ENCODE measurements at regions not wholly inside any gene's neighbourhood (a gene's known extent, or its start where the extent isn't known, plus 50 kb on each side); places are given as distances from the start of the nearest gene placed in this dataset.

GRCh38 chr2:6755456-6755855 is 110.3 kb downstream of the CMPK2 start:
- no peak for TF ChIP-seq POLR2AphosphoS5 (IDR thresholded peaks at IDR 0.05; ENCODE audit: low read depth, low read length)
- TF ChIP-seq RCOR1 (IDR thresholded peaks at IDR 0.05; ENCODE audit: low read length): no peak
- TF ChIP-seq CTCF (IDR thresholded peaks at IDR 0.05): no peak
- TF ChIP-seq, protein P1, sequence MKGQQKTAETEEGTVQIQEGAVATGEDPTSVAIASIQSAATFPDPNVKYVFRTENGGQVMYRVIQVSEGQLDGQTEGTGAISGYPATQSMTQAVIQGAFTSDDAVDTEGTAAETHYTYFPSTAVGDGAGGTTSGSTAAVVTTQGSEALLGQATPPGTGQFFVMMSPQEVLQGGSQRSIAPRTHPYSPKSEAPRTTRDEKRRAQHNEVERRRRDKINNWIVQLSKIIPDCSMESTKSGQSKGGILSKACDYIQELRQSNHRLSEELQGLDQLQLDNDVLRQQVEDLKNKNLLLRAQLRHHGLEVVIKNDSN (IDR thresholded peaks at IDR 0.05; ENCODE audit: borderline replicate concordance, low read depth): no peak
- no peak for TF ChIP-seq EZH2phosphoT487 (IDR thresholded peaks at IDR 0.05; ENCODE audit: borderline replicate concordance, low read depth)
- TF ChIP-seq RXRA (IDR thresholded peaks at IDR 0.05; ENCODE audit: borderline replicate concordance, low read depth): no peak
- no peak for TF ChIP-seq NFIC (IDR thresholded peaks at IDR 0.05; ENCODE audit: borderline replicate concordance)
- TF ChIP-seq, protein P2, sequence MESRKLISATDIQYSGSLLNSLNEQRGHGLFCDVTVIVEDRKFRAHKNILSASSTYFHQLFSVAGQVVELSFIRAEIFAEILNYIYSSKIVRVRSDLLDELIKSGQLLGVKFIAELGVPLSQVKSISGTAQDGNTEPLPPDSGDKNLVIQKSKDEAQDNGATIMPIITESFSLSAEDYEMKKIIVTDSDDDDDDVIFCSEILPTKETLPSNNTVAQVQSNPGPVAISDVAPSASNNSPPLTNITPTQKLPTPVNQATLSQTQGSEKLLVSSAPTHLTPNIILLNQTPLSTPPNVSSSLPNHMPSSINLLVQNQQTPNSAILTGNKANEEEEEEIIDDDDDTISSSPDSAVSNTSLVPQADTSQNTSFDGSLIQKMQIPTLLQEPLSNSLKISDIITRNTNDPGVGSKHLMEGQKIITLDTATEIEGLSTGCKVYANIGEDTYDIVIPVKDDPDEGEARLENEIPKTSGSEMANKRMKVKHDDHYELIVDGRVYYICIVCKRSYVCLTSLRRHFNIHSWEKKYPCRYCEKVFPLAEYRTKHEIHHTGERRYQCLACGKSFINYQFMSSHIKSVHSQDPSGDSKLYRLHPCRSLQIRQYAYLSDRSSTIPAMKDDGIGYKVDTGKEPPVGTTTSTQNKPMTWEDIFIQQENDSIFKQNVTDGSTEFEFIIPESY (IDR thresholded peaks at IDR 0.05; ENCODE audit: borderline replicate concordance, low read depth): no peak
- TF ChIP-seq MEF2A (IDR thresholded peaks at IDR 0.05; ENCODE audit: borderline replicate concordance, low read depth): no peak
- TF ChIP-seq RFX5 (IDR thresholded peaks at IDR 0.05; ENCODE audit: low read length): no peak
- TF ChIP-seq MXI1 (IDR thresholded peaks at IDR 0.05; ENCODE audit: low read depth, low read length): no peak
- no peak for TF ChIP-seq NRF1 (IDR thresholded peaks at IDR 0.05; ENCODE audit: low read depth, low read length)

Data from SK-N-SH (cell line).